ENCODE measurements at regions not wholly inside any gene's neighbourhood (a gene's known extent, or its start where the extent isn't known, plus 50 kb on each side); places are given as distances from the start of the nearest gene placed in this dataset.

- TF ChIP-seq CTCF (IDR thresholded peaks at IDR 0.05) (no peak), EP300 (IDR thresholded peaks at IDR 0.05) (no peak)
These were observed 226.7 kb upstream of the MAD2L1 start for GRCh38 chr4:120293341-120293740.
